ENCODE measurements at regions not wholly inside any gene's neighbourhood (a gene's known extent, or its start where the extent isn't known, plus 50 kb on each side); places are given as distances from the start of the nearest gene placed in this dataset.
"Not testable (repeated sequence)": the region's sequence is repeated elsewhere in the genome, so short reads cannot be mapped to it uniquely, and the experiment has no call there.

GRCh38 chr12:89151536-89151935, 200.8 kb downstream of the DUSP6 start:
- DNase-seq: no peak

- not testable (repeated sequence) for DNase-seq
Measured at GRCh38 chr12:89150789-89151188, 201.5 kb downstream of the DUSP6 start.

GRCh38 chr12:89140602-89141238, 211.6 kb downstream of the DUSP6 start:
- DNase-seq: peak; percentile 21

GRCh38 chr12:89140141-89140540, 212.2 kb downstream of the DUSP6 start:
- DNase-seq: no peak

- DNase-seq: no peak
Measured at GRCh38 chr12:89139390-89139789, 212.9 kb downstream of the DUSP6 start.

- no peak for DNase-seq
Measured at GRCh38 chr12:89138048-89138852, 214.1 kb downstream of the DUSP6 start.

- DNase-seq: no peak
Measured at GRCh38 chr12:89135976-89136634, 216.2 kb downstream of the DUSP6 start.

GRCh38 chr12:89134213-89134770, 218.0 kb downstream of the DUSP6 start:
- no peak for DNase-seq

GRCh38 chr12:89129167-89129870, 223.0 kb downstream of the DUSP6 start:
- DNase-seq: no peak

GRCh38 chr12:89126712-89127111, 225.6 kb downstream of the DUSP6 start:
- no peak for DNase-seq

- no peak for DNase-seq
Measured at GRCh38 chr12:89122852-89123251, 229.4 kb downstream of the DUSP6 start.

GRCh38 chr12:89117448-89118034, 234.8 kb downstream of the DUSP6 start:
- no peak for DNase-seq

- DNase-seq: no peak
Measured at GRCh38 chr12:89111964-89112363, 240.3 kb downstream of the DUSP6 start.

- no peak for DNase-seq
Measured at GRCh38 chr12:89108265-89108664, 244.0 kb downstream of the DUSP6 start.

GRCh38 chr12:89106950-89107349, 245.4 kb downstream of the DUSP6 start:
- no peak for DNase-seq

- DNase-seq: no peak
Measured at GRCh38 chr12:89105243-89105642, 247.1 kb downstream of the DUSP6 start.

- DNase-seq: no peak
Measured at GRCh38 chr12:89103831-89104230, 248.5 kb downstream of the DUSP6 start.

- DNase-seq: no peak
Measured at GRCh38 chr12:89101440-89101839, 250.9 kb downstream of the DUSP6 start.

GRCh38 chr12:89098441-89099112, 253.7 kb downstream of the DUSP6 start:
- peak; percentile 88 for DNase-seq

GRCh38 chr12:89092297-89092696, 260.0 kb downstream of the DUSP6 start:
- no peak for DNase-seq

- DNase-seq: no peak
Measured at GRCh38 chr12:89091293-89091841, 260.9 kb downstream of the DUSP6 start.

GRCh38 chr12:89089264-89089663, 263.0 kb downstream of the DUSP6 start:
- no peak for DNase-seq

All from SHP77 treated with DMSO at 0.1 percent for 48 hours (cell line).